ENCODE measurements at regions not wholly inside any gene's neighbourhood (a gene's known extent, or its start where the extent isn't known, plus 50 kb on each side); places are given as distances from the start of the nearest gene placed in this dataset.
A peak's percentile ranks its signal among the peaks of the same experiment; 100 is the strongest.

- H3K23ac ChIP-seq (ENCODE audit: insufficient read length): no peak overlapping the region
- no peak overlapping the region for H3K27ac ChIP-seq (ENCODE audit: low read depth, low read length)
- no peak overlapping the region for H3K4me2 ChIP-seq (ENCODE audit: insufficient read depth in 1 of 2, low read depth in 2 of 2, low read length in 2 of 2)
- H3K4me3 ChIP-seq (ENCODE audit: extremely low read depth in 1 of 4, insufficient read depth in 2 of 4, low read depth in 3 of 4, low read length in 4 of 4): no peak overlapping the region
- no peak overlapping the region for H2BK12ac ChIP-seq (ENCODE audit: low read depth, low read length)
- H3K18ac ChIP-seq (ENCODE audit: extremely low read depth, low read length): no peak overlapping the region
- WGBS, 2 experiments (ENCODE audit: extremely low coverage in 1 of 2, insufficient coverage in 1 of 2, insufficient read length in 1 of 2, insufficient replicate concordance in 2 of 2, low coverage in 1 of 2, low lambda C conversion rate in 2 of 2, missing lambda C conversion rate in 1 of 2): 91% methylated on average over 5 of the region's 5 CpGs; no CpG with 5 or more reads in 1 of the 2 experiments
- no peaks in the 10 kb centered on the region for H3K79me2 ChIP-seq (ENCODE audit: control insufficient read depth in 1 of 2, insufficient read depth in 2 of 2, low read length in 2 of 2)
- H3K4ac ChIP-seq (replicated peaks; ENCODE audit: insufficient read length, low read depth, low read length): no peak overlapping the region
- no peak overlapping the region for H4K8ac ChIP-seq (ENCODE audit: extremely low read depth, insufficient read depth, low read length)
- peaks cover 0 to 3% of the 10 kb centered on the region in 2 experiments; a peak in 1 of 4 replicates for H3K9me3 ChIP-seq (ENCODE audit: insufficient read depth in 2 of 2, low read depth in 1 of 2, low read length in 1 of 2)
- H3K14ac ChIP-seq (ENCODE audit: insufficient read length): no peak overlapping the region
- H3K36me3 ChIP-seq (ENCODE audit: control insufficient read depth in 2 of 4, insufficient read depth in 4 of 4, low read length in 3 of 4): no peaks in the 10 kb centered on the region
- no peak overlapping the region; the same call in 1 of the 2 replicates for H2BK20ac ChIP-seq (ENCODE audit: low read length)
- H4K5ac ChIP-seq (ENCODE audit: insufficient read length, low read depth, low read length): no peak overlapping the region
- no peak overlapping the region for H2BK5ac ChIP-seq (ENCODE audit: low read depth, low read length)
- H2BK15ac ChIP-seq (ENCODE audit: low read length): no peak overlapping the region
- H4K91ac ChIP-seq (replicated peaks; ENCODE audit: insufficient read length, low read length): no peak overlapping the region
- ChIA-PET CTCF (ENCODE audit: partially characterized antibody) (interaction anchor here (0.9 kb wide), 1 partner anchor 16 kb away, joined by 3 read pairs; no protein-coding TSS in a partner anchor), POLR2A (ENCODE audit: partially characterized antibody) (no interaction called here)
- H3K9ac ChIP-seq (replicated peaks in 1 of 4; ENCODE audit: extremely low read depth in 1 of 4, low read depth in 3 of 4, low read length in 3 of 4): no peak overlapping the region
- H3K79me1 ChIP-seq (ENCODE audit: low read depth, low read length): no peaks in the 10 kb centered on the region
- H3K4me1 ChIP-seq (replicated peaks in 1 of 4; ENCODE audit: control insufficient read depth in 3 of 4, insufficient read depth in 4 of 4, low read length in 3 of 4): peaks cover 0 to 6% (median 2%) of the 10 kb centered on the region in 4 experiments; a peak in 2 of 7 replicates
- peak overlapping the region; percentile 30; the same call in 1 of the 2 replicates for H2AFZ ChIP-seq (ENCODE audit: low read length)
- no peaks in the 10 kb centered on the region for H3K27me3 ChIP-seq (replicated peaks in 1 of 4; ENCODE audit: control insufficient read depth in 3 of 4, extremely low read depth in 1 of 4, insufficient read depth in 3 of 4, low read length in 3 of 4)
- DNase-seq (ENCODE audit: low read depth in 1 of 2, low spot score in 2 of 2): no peak
- H3K23me2 ChIP-seq (ENCODE audit: low read depth, low read length): no peaks in the 10 kb centered on the region
- H2BK120ac ChIP-seq (replicated peaks; ENCODE audit: low read depth, low read length): no peak overlapping the region
- FAIRE-seq: no peak
- no peak overlapping the region for H3K56ac ChIP-seq (replicated peaks; ENCODE audit: insufficient read length, low read depth, low read length)
- no peaks in the 10 kb centered on the region for H4K20me1 ChIP-seq (replicated peaks in 1 of 2; ENCODE audit: control insufficient read depth in 1 of 2, insufficient read depth in 2 of 2, low read length in 2 of 2)
- no peak overlapping the region for H2AK5ac ChIP-seq (ENCODE audit: low read depth, low read length)
- TF ChIP-seq JUN (IDR thresholded peaks at IDR 0.05; ENCODE audit: low read depth, low read length): no peak
- no peak for TF ChIP-seq POLR2AphosphoS5 (IDR thresholded peaks at IDR 0.05; ENCODE audit: low read depth, low read length)
- TF ChIP-seq FOSL1 (IDR thresholded peaks at IDR 0.05; ENCODE audit: insufficient read depth, low read depth, low read length): no peak
- TF ChIP-seq CBX8 (IDR thresholded peaks at IDR 0.05; ENCODE audit: borderline replicate concordance, low read depth, low read length): no peak
- TF ChIP-seq KDM5A (IDR thresholded peaks at IDR 0.05; ENCODE audit: low read length): no peak
- no peak for TF ChIP-seq EP300 (IDR thresholded peaks at IDR 0.05; ENCODE audit: borderline replicate concordance in 1 of 2, low read depth in 2 of 2, low read length in 2 of 2)
- TF ChIP-seq E2F6 (IDR thresholded peaks at IDR 0.05): no peak
- TF ChIP-seq SP2 (IDR thresholded peaks at IDR 0.05; ENCODE audit: low read length): no peak
- TF ChIP-seq SAP30 (IDR thresholded peaks at IDR 0.05; ENCODE audit: insufficient read depth, insufficient replicate concordance, low read length): no peak
- no peak for TF ChIP-seq ASH2L (IDR thresholded peaks at IDR 0.05; ENCODE audit: low read length)
- TF ChIP-seq RBBP5 (IDR thresholded peaks at IDR 0.05; ENCODE audit: borderline replicate concordance, low read depth, low read length): no peak
- TF ChIP-seq MAX (IDR thresholded peaks at IDR 0.05): no peak
- no peak for TF ChIP-seq SP1 (IDR thresholded peaks at IDR 0.05; ENCODE audit: low read depth, low read length)
These were observed 64.4 kb upstream of the SKAP2 start for GRCh38 chr7:26928703-26929347.
